ENCODE measurements at regions not wholly inside any gene's neighbourhood (a gene's known extent, or its start where the extent isn't known, plus 50 kb on each side); places are given as distances from the start of the nearest gene placed in this dataset.

DNA sequence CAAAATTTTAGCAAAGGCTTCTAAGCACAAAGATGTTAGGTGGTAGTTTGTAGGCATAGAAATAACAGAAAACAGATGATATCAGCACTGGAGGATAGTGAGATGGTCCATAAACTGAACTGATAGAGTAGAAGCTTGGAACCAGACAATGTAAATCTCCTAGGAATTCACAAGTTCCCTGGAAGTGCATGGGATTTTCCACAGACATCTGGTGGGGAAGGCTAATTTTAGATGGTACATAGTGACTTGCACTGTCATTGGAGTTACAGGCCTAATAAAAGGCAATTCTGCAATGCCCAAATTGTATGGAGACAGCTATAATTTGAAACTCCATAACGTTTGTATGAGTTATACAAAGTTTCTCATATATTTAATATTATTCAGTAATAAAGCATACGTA is 653.0 kb upstream of the MEF2C start:
- TF ChIP-seq CTCF (IDR thresholded peaks at IDR 0.05) (no peak), POLR2A (IDR thresholded peaks at IDR 0.05) (no peak)
